ENCODE measurements at regions not wholly inside any gene's neighbourhood (a gene's known extent, or its start where the extent isn't known, plus 50 kb on each side); places are given as distances from the start of the nearest gene placed in this dataset.

GRCh38 chr20:40019510-40019909, 669.5 kb downstream of the MAFB start:
- H3K27me3 Mint-ChIP-seq (ENCODE audit: low read depth): no peaks in the 10 kb centered on the region
- DNase-seq (ENCODE audit: low spot score) (no peak), ATAC-seq (no peak)
- no peak for TF ChIP-seq AFF4 (CRISPR knock-in tag; IDR thresholded peaks at IDR 0.05; ENCODE audit: borderline replicate concordance)
- H3K4me3 Mint-ChIP-seq: no peak overlapping the region
- ChIA-PET CTCF (no interaction called here), POLR2A (no interaction called here)
- H3K36me3 Mint-ChIP-seq: no peaks in the 10 kb centered on the region; the same call in 1 of the 2 replicates
- peaks cover 11% of the 10 kb centered on the region for H3K9me3 Mint-ChIP-seq
- H3K4me1 Mint-ChIP-seq: no peaks in the 10 kb centered on the region
- H3K27ac Mint-ChIP-seq: no peak overlapping the region

GRCh38 chr20:40017765-40018164, 671.3 kb downstream of the MAFB start:
- ChIA-PET CTCF (no interaction called here), POLR2A (no interaction called here)
- no peak overlapping the region for H3K4me3 Mint-ChIP-seq
- H3K9me3 Mint-ChIP-seq: peaks cover 13% of the 10 kb centered on the region
- no peaks in the 10 kb centered on the region for H3K27me3 Mint-ChIP-seq (ENCODE audit: low read depth)
- no peak for ATAC-seq
- H3K36me3 Mint-ChIP-seq: no peaks in the 10 kb centered on the region; the same call in 1 of the 2 replicates
- no peak for DNase-seq (ENCODE audit: low spot score)
- no peak overlapping the region for H3K27ac Mint-ChIP-seq
- TF ChIP-seq HMGA2 (CRISPR knock-in tag; IDR thresholded peaks at IDR 0.05) (no peak), PREB (CRISPR knock-in tag; IDR thresholded peaks at IDR 0.05; ENCODE audit: borderline replicate concordance) (no peak), NFATC4 (CRISPR knock-in tag; IDR thresholded peaks at IDR 0.05) (no peak), CDX4 (CRISPR knock-in tag; IDR thresholded peaks at IDR 0.05; ENCODE audit: borderline replicate concordance) (no peak), E2F5 (CRISPR knock-in tag; IDR thresholded peaks at IDR 0.05) (no peak), TP53 (CRISPR knock-in tag; IDR thresholded peaks at IDR 0.05) (no peak), E2F1 (CRISPR knock-in tag; IDR thresholded peaks at IDR 0.05) (no peak), GRHL2 (CRISPR knock-in tag; IDR thresholded peaks at IDR 0.05; ENCODE audit: insufficient replicate concordance, severe bottlenecking) (no peak), FOXP1 (CRISPR knock-in tag; IDR thresholded peaks at IDR 0.05; ENCODE audit: borderline replicate concordance) (no peak), TEAD4 (CRISPR knock-in tag; IDR thresholded peaks at IDR 0.05) (no peak), SOX15 (CRISPR knock-in tag; IDR thresholded peaks at IDR 0.05) (no peak), ZNF416 (CRISPR knock-in tag; IDR thresholded peaks at IDR 0.05) (no peak), ATF2 (CRISPR knock-in tag; IDR thresholded peaks at IDR 0.05; ENCODE audit: borderline replicate concordance, low read depth) (no peak), PRDM15 (CRISPR knock-in tag; IDR thresholded peaks at IDR 0.05) (no peak), NFYB (CRISPR knock-in tag; conservative IDR thresholded peaks at IDR 0.05; ENCODE audit: low read depth) (no peak)
- H3K4me1 Mint-ChIP-seq: no peaks in the 10 kb centered on the region

All from WTC11 (cell line).